ENCODE measurements at regions not wholly inside any gene's neighbourhood (a gene's known extent, or its start where the extent isn't known, plus 50 kb on each side); places are given as distances from the start of the nearest gene placed in this dataset.
"Not testable (repeated sequence)": the region's sequence is repeated elsewhere in the genome, so short reads cannot be mapped to it uniquely, and the experiment has no call there.

GRCh38 chr2:87517438-87517837 lies 230.4 kb upstream of the PLGLB2 start:
- not testable (repeated sequence) for TF ChIP-seq CTCF (conservative IDR thresholded peaks at IDR 0.05); ZFX (IDR thresholded peaks at IDR 0.05)
